Mucosa of rectum (tissue), 2 donors: ENCODE measurements at regions not wholly inside any gene's neighbourhood (a gene's known extent, or its start where the extent isn't known, plus 50 kb on each side); places are given as distances from the start of the nearest gene placed in this dataset.

Experiments used
- H3K27ac ChIP-seq, 2 donors: one replicate each; pipeline ENCODE4 v1.7.0; 2013; ENCODE audit warnings: inconsistent platforms in 2 of 2, low read depth in 2 of 2, low read length in 2 of 2
- H3K27me3 ChIP-seq, 2 donors: one replicate each; pipeline ENCODE4 v1.7.0; 2013; ENCODE audit warnings: low read length in 2 of 2; ENCODE audit not compliant: control insufficient read depth in 2 of 2, insufficient read depth in 2 of 2
- H3K36me3 ChIP-seq, 2 donors: one replicate each; pipeline ENCODE4 v1.7.0; 2013; ENCODE audit warnings: low read length in 2 of 2; ENCODE audit not compliant: control insufficient read depth in 2 of 2, insufficient read depth in 2 of 2
- H3K4me1 ChIP-seq, 2 donors: one replicate each; pipeline ENCODE4 v1.7.0; 2013; ENCODE audit warnings: low read length in 2 of 2, mild to moderate bottlenecking in 1 of 2; ENCODE audit not compliant: control insufficient read depth in 2 of 2, insufficient read depth in 2 of 2
- H3K4me3 ChIP-seq, 2 donors: one replicate each; pipeline ENCODE4 v1.7.0; 2013; ENCODE audit warnings: low read length in 2 of 2
- H3K9ac ChIP-seq, 2 donors: one replicate each; pipeline ENCODE4 v1.7.0; 2013; ENCODE audit warnings: low read length in 2 of 2, low read depth in 1 of 2, mild to moderate bottlenecking in 1 of 2
- H3K9me3 ChIP-seq, 2 donors: one replicate each; pipeline ENCODE4 v1.7.0; 2013; ENCODE audit warnings: low read length in 2 of 2; ENCODE audit not compliant: control insufficient read depth in 2 of 2
- donor health status: healthy.
- donor health status: Normal muscosa, but diverticular disease.

GRCh38 chr7:85602196-85602595 lies 415.3 kb upstream of the SEMA3D start:
- Histone ChIP-seq H3K27me3 (no peaks in the 10 kb centered on the region), H3K36me3 (no peaks in the 10 kb centered on the region), H3K27ac (no peak overlapping the region), H3K4me3 (no peak overlapping the region), H3K9me3 (no peaks in the 10 kb centered on the region), H3K9ac (no peak overlapping the region), H3K4me1 (no peaks in the 10 kb centered on the region)

- Histone ChIP-seq H3K36me3 (no peaks in the 10 kb centered on the region), H3K4me1 (no peaks in the 10 kb centered on the region), H3K9me3 (no peaks in the 10 kb centered on the region), H3K27ac (no peak overlapping the region), H3K9ac (no peak overlapping the region), H3K4me3 (no peak overlapping the region), H3K27me3 (no peaks in the 10 kb centered on the region)
Measured at GRCh38 chr7:85600395-85600794, 413.5 kb upstream of the SEMA3D start.

GRCh38 chr7:85596827-85597226 lies 410.0 kb upstream of the SEMA3D start:
- Histone ChIP-seq H3K36me3 (no peaks in the 10 kb centered on the region), H3K27me3 (no peaks in the 10 kb centered on the region), H3K4me3 (no peak overlapping the region), H3K27ac (no peak overlapping the region), H3K9ac (no peak overlapping the region), H3K9me3 (no peaks in the 10 kb centered on the region), H3K4me1 (no peaks in the 10 kb centered on the region)

GRCh38 chr7:85595750-85596178 lies 408.9 kb upstream of the SEMA3D start:
- Histone ChIP-seq H3K4me1 (no peaks in the 10 kb centered on the region), H3K9me3 (no peaks in the 10 kb centered on the region), H3K4me3 (no peak overlapping the region), H3K36me3 (no peaks in the 10 kb centered on the region), H3K27me3 (no peaks in the 10 kb centered on the region), H3K9ac (no peak overlapping the region), H3K27ac (no peak overlapping the region)

GRCh38 chr7:85593355-85593754 lies 406.5 kb upstream of the SEMA3D start:
- Histone ChIP-seq H3K4me3 (no peak overlapping the region), H3K9ac (no peak overlapping the region), H3K9me3 (no peaks in the 10 kb centered on the region), H3K4me1 (no peaks in the 10 kb centered on the region), H3K36me3 (no peaks in the 10 kb centered on the region), H3K27me3 (no peaks in the 10 kb centered on the region), H3K27ac (no peak overlapping the region)

- Histone ChIP-seq H3K36me3 (no peaks in the 10 kb centered on the region), H3K4me3 (no peak overlapping the region), H3K9me3 (no peaks in the 10 kb centered on the region), H3K27me3 (no peaks in the 10 kb centered on the region), H3K27ac (no peak overlapping the region), H3K9ac (no peak overlapping the region), H3K4me1 (no peaks in the 10 kb centered on the region)
Measured at GRCh38 chr7:85587785-85588184, 400.9 kb upstream of the SEMA3D start.

- Histone ChIP-seq H3K4me1 (no peaks in the 10 kb centered on the region), H3K4me3 (no peak overlapping the region), H3K27ac (no peak overlapping the region), H3K9me3 (no peaks in the 10 kb centered on the region), H3K36me3 (no peaks in the 10 kb centered on the region), H3K9ac (no peak overlapping the region), H3K27me3 (no peaks in the 10 kb centered on the region)
Measured at GRCh38 chr7:85586091-85586490, 399.2 kb upstream of the SEMA3D start.

GRCh38 chr7:85583131-85583953 lies 396.5 kb upstream of the SEMA3D start:
- no peak overlapping the region for H3K9ac ChIP-seq
- H3K27me3 ChIP-seq, result no peaks in the 10 kb centered on the region
- H3K27ac ChIP-seq, result no peak overlapping the region
- H3K9me3 ChIP-seq, result no peaks in the 10 kb centered on the region
- H3K4me3 ChIP-seq, result no peak overlapping the region
- H3K36me3 ChIP-seq, result no peaks in the 10 kb centered on the region
- H3K4me1 ChIP-seq, result no peaks in the 10 kb centered on the region

GRCh38 chr7:85573844-85574243 lies 387.0 kb upstream of the SEMA3D start:
- H3K27me3 ChIP-seq, result no peaks in the 10 kb centered on the region
- H3K9me3 ChIP-seq, result no peaks in the 10 kb centered on the region
- H3K36me3 ChIP-seq, result no peaks in the 10 kb centered on the region
- no peak overlapping the region for H3K4me3 ChIP-seq
- H3K4me1 ChIP-seq, result no peaks in the 10 kb centered on the region
- no peak overlapping the region for H3K9ac ChIP-seq
- H3K27ac ChIP-seq, result no peak overlapping the region

GRCh38 chr7:85573346-85573745 lies 386.5 kb upstream of the SEMA3D start:
- Histone ChIP-seq H3K36me3 (no peaks in the 10 kb centered on the region), H3K4me1 (no peaks in the 10 kb centered on the region), H3K9ac (no peak overlapping the region), H3K27me3 (no peaks in the 10 kb centered on the region), H3K4me3 (no peak overlapping the region), H3K27ac (no peak overlapping the region), H3K9me3 (no peaks in the 10 kb centered on the region)
